ENCODE measurements at regions not wholly inside any gene's neighbourhood (a gene's known extent, or its start where the extent isn't known, plus 50 kb on each side); places are given as distances from the start of the nearest gene placed in this dataset.
"Not testable (repeated sequence)": the region's sequence is repeated elsewhere in the genome, so short reads cannot be mapped to it uniquely, and the experiment has no call there.

- no peak for DNase-seq (ENCODE audit: low spot score)
Measured at GRCh38 chr5:7087719-7088297, 308.1 kb upstream of the ADCY2 start.

DNA sequence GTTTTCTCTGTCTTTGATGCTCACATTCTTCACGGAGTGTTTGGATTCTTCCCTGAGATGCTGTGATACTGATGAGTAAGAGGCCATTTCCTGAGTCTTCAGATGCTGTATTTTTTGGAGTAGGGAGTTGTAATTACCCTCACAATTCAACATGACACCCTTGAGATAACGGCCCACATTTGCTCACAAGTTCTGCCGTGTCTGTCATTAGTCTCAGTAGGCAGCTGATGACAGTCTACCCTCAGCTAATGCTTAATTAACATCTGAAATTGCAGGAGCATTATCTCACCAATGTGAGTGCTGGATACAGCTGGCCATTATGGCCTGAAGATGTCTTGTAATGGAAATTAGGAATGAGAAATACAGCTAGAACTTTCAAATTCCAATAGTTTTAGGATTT is 307.1 kb upstream of the ADCY2 start:
- DNase-seq (ENCODE audit: low spot score), result no peak

DNA sequence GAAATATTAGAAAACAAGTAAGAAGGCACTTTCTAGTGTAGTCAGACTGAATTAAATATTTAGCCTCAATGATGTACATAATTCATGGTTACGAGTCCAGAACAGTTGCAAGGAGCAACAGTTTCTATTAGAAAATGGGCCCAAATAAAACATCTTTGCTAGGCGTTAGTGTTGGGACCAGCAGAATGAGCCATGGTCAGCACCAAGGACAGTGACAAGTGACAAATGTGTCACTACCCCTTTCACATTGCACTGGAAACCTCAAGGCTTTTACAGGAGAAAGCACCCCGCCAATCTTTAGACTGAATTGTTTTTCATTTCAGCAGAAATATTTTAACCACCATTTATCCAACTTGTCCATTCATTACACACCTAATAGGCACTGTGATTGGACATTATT is 301.3 kb upstream of the ADCY2 start:
- no peak for DNase-seq (ENCODE audit: low spot score)

DNA sequence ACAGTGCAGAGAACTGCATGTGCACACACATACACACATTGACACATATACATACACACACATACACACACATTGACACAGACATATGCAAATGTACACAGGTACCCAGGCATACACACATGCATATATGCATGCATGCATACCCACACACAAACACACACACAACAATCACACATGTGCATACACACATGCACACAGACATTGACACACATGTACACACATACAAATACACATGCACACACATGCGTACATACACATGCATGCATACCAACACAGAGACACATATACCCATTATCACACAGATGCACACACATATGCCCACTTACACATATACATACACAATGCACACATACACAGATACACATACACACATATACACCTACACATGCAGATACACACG is 299.6 kb upstream of the ADCY2 start:
- no peak for DNase-seq (ENCODE audit: low spot score)

DNA sequence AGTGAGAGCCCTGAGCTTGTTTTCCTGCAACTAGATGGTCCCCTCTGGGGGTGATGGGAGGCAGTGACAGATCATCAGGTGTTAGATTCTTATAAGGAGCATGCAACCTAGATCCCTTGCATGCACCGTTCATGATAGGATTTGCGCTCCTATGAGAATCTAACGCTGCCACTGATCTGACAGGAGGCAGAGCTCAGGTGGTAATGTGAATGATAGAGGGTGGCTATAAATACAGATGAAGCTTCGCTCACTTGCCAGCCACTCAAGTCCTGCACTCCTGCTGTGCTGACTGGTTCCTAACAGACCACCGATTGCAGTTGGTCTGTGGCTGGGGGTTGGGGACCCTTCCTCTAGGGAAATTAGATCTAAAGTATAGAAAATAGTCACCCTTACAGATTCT is 290.6 kb upstream of the ADCY2 start:
- DNase-seq (ENCODE audit: low spot score), result no peak

GRCh38 chr5:7117961-7118360 is 278.0 kb upstream of the ADCY2 start:
- no peak for DNase-seq (ENCODE audit: low spot score)

GRCh38 chr5:7131680-7132079 is 264.3 kb upstream of the ADCY2 start:
- DNase-seq (ENCODE audit: low spot score), result no peak

GRCh38 chr5:7146886-7147285 is 249.1 kb upstream of the ADCY2 start:
- no peak for DNase-seq (ENCODE audit: low spot score)

DNA sequence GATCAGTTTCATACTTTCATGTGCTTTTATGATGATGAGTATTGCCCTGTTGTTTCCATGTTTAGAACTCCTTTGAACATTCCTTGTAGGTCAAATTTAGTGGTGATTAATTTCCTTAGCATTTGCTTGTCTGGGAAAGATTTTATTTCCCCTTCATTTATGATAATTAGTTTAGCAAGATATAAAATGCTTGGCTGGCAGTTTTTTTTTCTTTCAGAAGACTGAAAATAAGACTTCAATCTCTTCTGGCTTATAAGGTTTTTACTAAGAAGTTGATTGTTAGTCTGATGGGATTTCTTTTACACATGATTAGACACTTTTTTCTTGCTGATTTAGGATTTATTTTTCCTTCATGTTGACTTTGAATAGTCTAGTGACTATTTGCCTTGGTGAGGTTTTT is 238.9 kb upstream of the ADCY2 start:
- no peak for DNase-seq (ENCODE audit: low spot score)

GRCh38 chr5:7169240-7169878 is 226.6 kb upstream of the ADCY2 start:
- DNase-seq (ENCODE audit: low spot score), result no peak

DNA sequence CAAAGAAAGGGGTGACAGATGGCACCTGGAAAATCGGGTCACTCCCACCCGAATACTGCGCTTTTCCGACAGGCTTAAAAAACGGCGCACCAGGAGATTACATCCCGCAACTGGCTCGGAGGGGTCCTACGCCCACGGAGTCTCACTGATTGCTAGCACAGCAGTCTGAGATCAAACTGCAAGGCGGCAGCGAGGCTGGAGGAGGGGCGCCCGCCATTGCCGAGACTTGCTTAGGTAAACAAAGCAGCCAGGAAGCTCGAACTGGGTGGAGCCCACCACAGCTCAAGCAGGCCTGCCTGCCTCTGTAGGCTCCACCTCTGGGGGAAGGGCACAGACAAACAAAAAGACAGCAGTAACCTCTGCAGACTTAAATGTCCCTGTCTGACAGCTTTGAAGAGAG is 225.2 kb upstream of the ADCY2 start:
- DNase-seq (ENCODE audit: low spot score), result not testable (repeated sequence)

- DNase-seq (ENCODE audit: low spot score), result no peak
Measured at GRCh38 chr5:7179364-7179763, 216.6 kb upstream of the ADCY2 start.

- DNase-seq (ENCODE audit: low spot score), result no peak
Measured at GRCh38 chr5:7181841-7182240, 214.1 kb upstream of the ADCY2 start.

DNA sequence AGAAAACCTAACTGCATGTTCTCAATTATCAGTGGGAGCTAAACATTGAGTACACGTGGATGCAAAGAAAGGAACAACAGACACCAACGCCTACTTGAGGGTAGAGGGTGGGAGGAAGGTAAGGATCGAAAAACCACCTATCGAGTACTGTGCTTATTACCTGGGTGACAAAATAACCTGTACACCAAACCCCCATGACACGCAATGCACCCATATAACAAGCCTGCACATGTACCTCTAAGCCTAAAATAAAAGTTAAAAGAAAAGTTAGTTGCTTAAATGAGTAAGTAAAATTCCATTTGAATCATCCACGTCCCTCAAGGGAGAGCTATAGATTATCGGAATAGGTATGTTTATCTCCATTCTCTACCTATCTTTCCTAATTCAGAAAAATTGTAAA is 210.2 kb upstream of the ADCY2 start:
- no peak for DNase-seq (ENCODE audit: low spot score)

DNA sequence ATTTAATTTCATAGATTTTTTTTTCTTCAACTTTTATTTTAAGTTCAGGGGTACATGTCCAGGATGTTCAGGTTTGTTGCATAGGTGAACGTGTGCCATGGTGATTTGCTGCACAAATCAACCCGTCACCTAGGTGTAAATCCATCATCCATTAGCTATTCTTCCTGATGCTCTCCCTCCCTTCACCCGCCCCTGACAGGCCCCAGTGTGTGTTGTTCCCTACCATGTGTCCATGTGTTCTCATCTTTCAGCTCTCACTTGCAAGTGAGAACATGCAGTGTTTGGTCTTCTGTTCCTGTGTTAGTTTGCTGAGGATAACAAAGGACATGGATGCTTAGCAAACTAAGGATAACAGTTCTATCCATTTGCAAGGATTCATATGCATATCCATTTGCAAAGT is 209.1 kb upstream of the ADCY2 start:
- no peak for DNase-seq (ENCODE audit: low spot score)

GRCh38 chr5:7190712-7191250 is 205.2 kb upstream of the ADCY2 start:
- DNase-seq (ENCODE audit: low spot score), result no peak

- DNase-seq (ENCODE audit: low spot score), result no peak
Measured at GRCh38 chr5:7192016-7192415, 203.9 kb upstream of the ADCY2 start.

DNA sequence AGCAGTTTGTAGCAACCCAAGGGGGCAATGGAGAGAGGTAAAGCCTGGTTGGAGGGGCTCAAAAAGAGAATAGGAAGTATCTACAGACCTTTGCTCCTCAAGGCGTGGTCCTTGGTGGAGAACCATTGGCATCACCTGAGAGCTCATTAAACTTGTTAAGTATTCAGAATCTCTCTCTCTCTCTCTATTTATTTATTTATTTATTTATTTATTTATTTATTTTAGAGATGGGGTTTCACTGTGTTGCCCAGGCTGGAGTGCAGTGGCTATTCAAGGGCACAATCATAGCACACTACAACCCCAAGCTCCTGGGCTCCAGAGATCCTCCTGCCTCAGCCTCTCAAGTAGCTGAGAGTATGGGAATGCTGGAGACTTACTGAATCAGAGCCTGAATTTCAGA is 193.1 kb upstream of the ADCY2 start:
- no peak for DNase-seq (ENCODE audit: low spot score)

- DNase-seq (ENCODE audit: low spot score), result no peak
Measured at GRCh38 chr5:7207979-7208378, 188.0 kb upstream of the ADCY2 start.

DNA sequence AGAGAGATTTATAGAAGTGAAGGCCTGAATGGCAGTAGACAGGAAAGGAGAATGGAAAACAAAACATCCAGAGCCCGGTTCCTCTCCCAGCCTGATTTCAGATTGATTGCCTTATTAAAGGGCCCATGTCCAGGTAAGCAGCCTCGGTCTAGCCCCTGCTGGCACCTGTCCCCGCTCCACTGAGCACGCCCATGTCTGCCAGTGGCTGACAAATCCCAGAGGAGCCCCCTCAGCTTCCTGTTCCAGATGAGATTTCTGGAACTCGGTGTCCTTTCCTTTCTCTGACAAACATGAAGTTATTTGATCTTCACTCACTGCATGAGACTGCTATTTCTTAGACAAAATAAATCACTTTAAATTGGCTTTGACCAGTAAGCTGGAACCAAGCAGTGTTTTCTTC is 187.0 kb upstream of the ADCY2 start:
- no peak for DNase-seq (ENCODE audit: low spot score)

- DNase-seq (ENCODE audit: low spot score), result no peak
Measured at GRCh38 chr5:7209658-7210057, 186.3 kb upstream of the ADCY2 start.

DNA sequence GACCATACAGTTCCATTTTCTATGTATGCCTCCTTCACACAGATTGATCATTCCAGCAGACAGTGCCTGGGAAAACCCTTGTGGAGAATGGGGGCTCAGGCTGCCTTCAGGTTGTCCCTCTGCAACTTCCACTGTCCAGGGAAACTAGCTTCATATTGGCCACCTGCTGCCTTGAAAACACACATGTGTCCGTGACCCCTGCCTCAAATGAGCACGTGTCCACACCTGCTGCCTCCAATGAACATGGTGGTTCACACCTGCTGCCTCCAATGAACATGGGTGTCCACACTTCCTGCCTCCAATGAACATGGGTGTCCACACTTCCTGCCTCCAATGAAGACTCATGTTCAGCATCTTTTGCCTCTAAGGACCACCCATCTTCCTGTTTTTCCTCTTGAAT is 185.4 kb upstream of the ADCY2 start:
- DNase-seq (ENCODE audit: low spot score), result no peak

- DNase-seq (ENCODE audit: low spot score), result no peak
Measured at GRCh38 chr5:7213525-7213924, 182.4 kb upstream of the ADCY2 start.

DNA sequence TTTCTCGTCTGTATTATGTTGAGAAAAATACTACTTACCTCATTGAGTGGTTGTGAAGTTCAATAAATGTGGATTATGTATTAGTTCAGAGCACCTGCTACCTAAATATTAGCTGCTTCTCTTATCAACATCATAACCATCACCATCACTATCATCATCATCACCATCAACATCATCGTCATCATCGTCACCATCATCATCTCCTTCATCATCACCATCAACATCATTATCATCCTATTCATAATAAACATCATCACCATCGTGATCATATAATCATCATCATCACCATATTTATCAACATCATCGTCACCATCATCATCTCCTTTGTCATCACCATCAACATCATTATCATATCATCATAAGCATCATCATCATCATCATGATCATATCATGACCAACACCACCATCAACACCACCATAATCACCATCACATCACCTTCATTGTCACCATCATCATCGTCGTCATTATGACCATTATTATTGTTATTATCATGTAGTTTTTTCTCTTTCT is 181.0 kb upstream of the ADCY2 start:
- DNase-seq (ENCODE audit: low spot score), result no peak

All from CD4-positive, alpha-beta T cell treated with Interleukin-2 at 100 ng/mL for 4 hours (primary cell).